Liver (tissue), 8 donors: ENCODE measurements at regions not wholly inside any gene's neighbourhood (a gene's known extent, or its start where the extent isn't known, plus 50 kb on each side); places are given as distances from the start of the nearest gene placed in this dataset.

ENCODE experiments used
- DNase-seq: peaks from one replicate; pipeline ENCODE4 v3.0.0-alpha.2; 2017; ENCODE audit warnings: low spot score
- H3K27ac ChIP-seq, 2 donors: one replicate each; pipeline ENCODE4 v1.7.0; 2013; ENCODE audit warnings: inconsistent platforms in 2 of 2, low read length in 2 of 2, control low read depth in 1 of 2, low read depth in 1 of 2, mild to moderate bottlenecking in 1 of 2
- H3K27me3 ChIP-seq, 4 donors: one replicate each; pipeline versions ENCODE4 v1.6.1 to v1.7.0; 2013; ENCODE audit warnings: low read length in 3 of 4, inconsistent platforms in 1 of 4, mild to moderate bottlenecking in 1 of 4, moderate library complexity in 1 of 4; ENCODE audit not compliant: control insufficient read depth in 4 of 4, insufficient read depth in 4 of 4
- H3K36me3 ChIP-seq, 4 donors: one replicate each; pipeline versions ENCODE4 v1.6.1 to v1.7.0; 2013; ENCODE audit warnings: low read length in 3 of 4, mild to moderate bottlenecking in 3 of 4, low read depth in 1 of 4, moderate library complexity in 1 of 4; ENCODE audit not compliant: control insufficient read depth in 4 of 4, insufficient read depth in 3 of 4
- H3K4me1 ChIP-seq, 4 donors: one replicate each; pipeline versions ENCODE4 v1.6.1 to v1.7.0; 2013; ENCODE audit warnings: low read length in 3 of 4, mild to moderate bottlenecking in 3 of 4, moderate library complexity in 1 of 4; ENCODE audit not compliant: control insufficient read depth in 4 of 4, insufficient read depth in 4 of 4
- H3K4me3 ChIP-seq, 3 donors: one replicate each; pipeline versions ENCODE4 v1.6.1 to v1.7.0; 2013; ENCODE audit warnings: low read length in 3 of 3, control low read depth in 1 of 3, low read depth in 1 of 3, mild to moderate bottlenecking in 1 of 3
- H3K9ac ChIP-seq, 2 donors: one replicate each; pipeline ENCODE4 v1.7.0; 2013; ENCODE audit warnings: low read length in 2 of 2, mild to moderate bottlenecking in 2 of 2, moderate library complexity in 2 of 2, control low read depth in 1 of 2, low read depth in 1 of 2
- H3K9me3 ChIP-seq, 4 donors: one replicate each; pipeline versions ENCODE4 v1.6.1 to v1.7.0; 2013; ENCODE audit warnings: low read length in 3 of 4; ENCODE audit not compliant: control insufficient read depth in 4 of 4
- ATF3 ChIP-seq: IDR thresholded peaks from 2 replicates; pipeline ENCODE4 v1.6.1; 2016; ENCODE audit warnings: antibody characterized with exemption
- CTCF ChIP-seq: fragments of 150-350 bp; IDR thresholded peaks from 2 replicates; pipeline ENCODE4 v1.5.1; 2017; ENCODE audit warnings: improper control_type of control experiment, low read depth, low read length; ENCODE audit not compliant: missing input control
- EGR1 ChIP-seq, 2 donors: IDR thresholded peaks; 2 replicates each; pipeline ENCODE4 v1.6.1; 2016 to 2018; ENCODE audit warnings: antibody characterized with exemption in 2 of 2, low read depth in 2 of 2
- FOXA1 ChIP-seq: IDR thresholded peaks from 2 replicates; pipeline ENCODE4 v1.6.1; 2016; ENCODE audit warnings: antibody characterized with exemption
- FOXA2 ChIP-seq: IDR thresholded peaks from 2 replicates; pipeline ENCODE4 v1.6.1; 2016; ENCODE audit warnings: antibody characterized with exemption
- HNF4A ChIP-seq, 2 donors: conservative IDR thresholded peaks; 2 replicates each; pipeline ENCODE4 v1.6.1; 2016; ENCODE audit warnings: antibody characterized with exemption in 2 of 2, mild to moderate bottlenecking in 2 of 2
- HNF4G ChIP-seq: IDR thresholded peaks from 2 replicates; pipeline ENCODE4 v1.6.1; 2016; ENCODE audit warnings: antibody characterized with exemption
- JUND ChIP-seq, 2 donors: IDR thresholded peaks; 2 replicates each; pipeline ENCODE4 v1.6.1; 2016; ENCODE audit warnings: antibody characterized with exemption in 2 of 2
- NR2F2 ChIP-seq: IDR thresholded peaks from 2 replicates; pipeline ENCODE4 v1.6.1; 2016; ENCODE audit warnings: antibody characterized with exemption
- RAD21 ChIP-seq, 2 donors: IDR thresholded peaks; 2 replicates each; pipeline ENCODE4 v1.6.1; 2016; ENCODE audit warnings: antibody characterized with exemption in 2 of 2, mild to moderate bottlenecking in 2 of 2
- REST ChIP-seq: IDR thresholded peaks from 2 replicates; pipeline ENCODE4 v1.6.1; 2016; ENCODE audit warnings: antibody characterized with exemption, mild to moderate bottlenecking
- RXRA ChIP-seq, 2 donors: IDR thresholded peaks; 2 replicates each; pipeline ENCODE4 v1.6.1; 2017 to 2018; ENCODE audit warnings: antibody characterized with exemption in 2 of 2, mild to moderate bottlenecking in 1 of 2
- SP1 ChIP-seq: IDR thresholded peaks from 2 replicates; pipeline ENCODE4 v1.6.1; 2018; ENCODE audit warnings: antibody characterized with exemption, mild to moderate bottlenecking
- TAF1 ChIP-seq: conservative IDR thresholded peaks from 2 replicates; pipeline ENCODE4 v1.6.1; 2016; ENCODE audit warnings: antibody characterized with exemption, mild to moderate bottlenecking
- YY1 ChIP-seq: IDR thresholded peaks from 2 replicates; pipeline ENCODE4 v1.6.1; 2016; ENCODE audit warnings: antibody characterized with exemption, mild to moderate bottlenecking
- ZBTB33 ChIP-seq: IDR thresholded peaks from 2 replicates; pipeline ENCODE4 v1.6.1; 2016; ENCODE audit warnings: antibody characterized with exemption
- WGBS: extraction: QIAGEN DNeasy Blood & Tissue Kit; methylation state at CpG from one replicate; pipeline ENCODE4 v1.1.7; 2013; 5-methylcytosine and 5-hydroxymethylcytosine counted together
- donor health status: healthy.
- donor health status: healthy.
- donor health status: healthy.
- donor health status: healthy.
- donor health status: healthy.

GRCh38 chr5:175211956-175212756, 231.8 kb downstream of the DRD1 start:
- no peak overlapping the region for H3K27ac ChIP-seq
- H3K4me3 ChIP-seq: no peak overlapping the region
- no peaks in the 10 kb centered on the region for H3K36me3 ChIP-seq
- no peak for TF ChIP-seq ATF3
- TF ChIP-seq TAF1: no peak
- TF ChIP-seq HNF4G: no peak
- no peak for TF ChIP-seq NR2F2
- TF ChIP-seq RXRA (IDR thresholded peaks at IDR 0.05): no peak
- TF ChIP-seq REST: no peak
- TF ChIP-seq FOXA1: no peak
- no peak for TF ChIP-seq JUND (IDR thresholded peaks at IDR 0.05)
- TF ChIP-seq EGR1 (IDR thresholded peaks at IDR 0.05; ENCODE audit: low read depth in 2 of 2): no peak
- TF ChIP-seq SP1: no peak
- no peak for TF ChIP-seq CTCF
- TF ChIP-seq HNF4A (conservative IDR thresholded peaks at IDR 0.05): no peak
- no peak for TF ChIP-seq ZBTB33
- no peak for TF ChIP-seq YY1
- no peak for TF ChIP-seq RAD21 (IDR thresholded peaks at IDR 0.05)
- TF ChIP-seq FOXA2: no peak
- no peaks in the 10 kb centered on the region for H3K9me3 ChIP-seq
- no peaks in the 10 kb centered on the region for H3K4me1 ChIP-seq
- no peak for DNase-seq
- 61% methylated on average over 8 of the region's 8 CpGs for WGBS
- no peaks in the 10 kb centered on the region for H3K27me3 ChIP-seq
- no peak overlapping the region for H3K9ac ChIP-seq
